ENCODE measurements at regions not wholly inside any gene's neighbourhood (a gene's known extent, or its start where the extent isn't known, plus 50 kb on each side); places are given as distances from the start of the nearest gene placed in this dataset.
A peak's percentile ranks its signal among the peaks of the same experiment; 100 is the strongest.

- H3K4me3 ChIP-seq, result peak overlapping the region; percentile 74
- DNase-seq (ENCODE audit: low spot score), result peak; percentile 89
Observed at GRCh38 chr12:124517260-124518050, 50.0 kb downstream of the NCOR2 start.

GRCh38 chr12:124516850-124517249 is 50.6 kb downstream of the NCOR2 start:
- no peak for TF ChIP-seq CTCF (IDR thresholded peaks at IDR 0.05)
- Histone ChIP-seq H3K27ac (peak overlapping the region; percentile 100), H3K4me3 (peak overlapping the region; percentile 74)
- DNase-seq (ENCODE audit: low spot score), result no peak

More at GRCh38 chr12:124517260-124518050, 50.0 kb downstream of the NCOR2 start:
- H3K27ac ChIP-seq, result peak overlapping the region; percentile 100
- TF ChIP-seq CTCF (IDR thresholded peaks at IDR 0.05), result no peak

- peak overlapping the region; percentile 100 for H3K27ac ChIP-seq
- TF ChIP-seq CTCF (IDR thresholded peaks at IDR 0.05), result no peak
- no peak for DNase-seq (ENCODE audit: low spot score)
- H3K4me3 ChIP-seq, result peak overlapping the region; percentile 74
Observed at GRCh38 chr12:124515981-124516380, 51.4 kb downstream of the NCOR2 start.

- Histone ChIP-seq H3K4me3 (no peak overlapping the region), H3K27ac (peak overlapping the region; percentile 100)
- no peak for TF ChIP-seq CTCF (IDR thresholded peaks at IDR 0.05)
Observed at GRCh38 chr12:124514996-124515932, 52.1 kb downstream of the NCOR2 start.

GRCh38 chr12:124514145-124514995 is 53.0 kb downstream of the NCOR2 start:
- no peak for TF ChIP-seq CTCF (IDR thresholded peaks at IDR 0.05)
- no peak for DNase-seq (ENCODE audit: low spot score)
- peak overlapping the region in 1 of 2 donors; percentile 82 for H3K27ac ChIP-seq
- H3K4me3 ChIP-seq, result no peak overlapping the region

More at GRCh38 chr12:124514996-124515932, 52.1 kb downstream of the NCOR2 start:
- no peak for DNase-seq (ENCODE audit: low spot score)

GRCh38 chr12:124513297-124513867 is 54.0 kb downstream of the NCOR2 start:
- TF ChIP-seq CTCF (IDR thresholded peaks at IDR 0.05), result no peak
- H3K4me3 ChIP-seq, result peak overlapping the region; percentile 39
- H3K27ac ChIP-seq, result peak overlapping the region; percentile 52 to 82
- no peak for DNase-seq (ENCODE audit: low spot score)

All from coronary artery (tissue), 2 donors.